ENCODE measurements at regions not wholly inside any gene's neighbourhood (a gene's known extent, or its start where the extent isn't known, plus 50 kb on each side); places are given as distances from the start of the nearest gene placed in this dataset.

DNA sequence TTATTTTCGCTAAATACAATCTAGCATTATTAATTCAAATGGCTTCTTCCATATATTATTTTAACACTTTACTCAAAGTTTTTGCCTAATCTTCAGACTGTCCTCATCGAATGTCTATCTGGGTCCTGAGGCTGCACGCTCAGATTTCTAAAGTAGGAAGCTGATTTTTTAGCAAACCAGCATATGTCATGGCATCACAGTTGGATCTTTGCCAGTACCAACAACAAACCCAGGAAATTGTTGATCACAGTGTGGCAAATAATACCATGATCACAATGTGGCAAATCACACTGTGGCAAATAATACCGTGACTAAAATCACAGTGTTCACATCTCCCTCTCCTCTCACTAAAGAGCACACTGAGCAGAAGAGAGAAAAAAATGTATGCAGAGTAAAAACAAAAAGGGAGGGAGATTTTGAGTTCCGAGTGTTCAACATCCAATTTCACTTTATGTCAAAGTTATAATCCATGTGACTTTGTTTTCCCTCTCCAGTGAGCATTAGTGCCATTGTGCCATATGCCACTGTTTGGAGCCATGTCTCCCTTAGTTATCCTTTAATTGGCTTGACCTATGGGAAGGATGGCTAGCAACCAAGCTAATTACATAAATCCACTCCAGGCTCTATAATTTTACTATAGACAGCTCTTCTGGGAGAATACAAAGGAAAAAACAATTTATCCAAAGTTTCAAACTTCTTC is 1059.6 kb downstream of the HACE1 start:
- TF ChIP-seq, protein P1, sequence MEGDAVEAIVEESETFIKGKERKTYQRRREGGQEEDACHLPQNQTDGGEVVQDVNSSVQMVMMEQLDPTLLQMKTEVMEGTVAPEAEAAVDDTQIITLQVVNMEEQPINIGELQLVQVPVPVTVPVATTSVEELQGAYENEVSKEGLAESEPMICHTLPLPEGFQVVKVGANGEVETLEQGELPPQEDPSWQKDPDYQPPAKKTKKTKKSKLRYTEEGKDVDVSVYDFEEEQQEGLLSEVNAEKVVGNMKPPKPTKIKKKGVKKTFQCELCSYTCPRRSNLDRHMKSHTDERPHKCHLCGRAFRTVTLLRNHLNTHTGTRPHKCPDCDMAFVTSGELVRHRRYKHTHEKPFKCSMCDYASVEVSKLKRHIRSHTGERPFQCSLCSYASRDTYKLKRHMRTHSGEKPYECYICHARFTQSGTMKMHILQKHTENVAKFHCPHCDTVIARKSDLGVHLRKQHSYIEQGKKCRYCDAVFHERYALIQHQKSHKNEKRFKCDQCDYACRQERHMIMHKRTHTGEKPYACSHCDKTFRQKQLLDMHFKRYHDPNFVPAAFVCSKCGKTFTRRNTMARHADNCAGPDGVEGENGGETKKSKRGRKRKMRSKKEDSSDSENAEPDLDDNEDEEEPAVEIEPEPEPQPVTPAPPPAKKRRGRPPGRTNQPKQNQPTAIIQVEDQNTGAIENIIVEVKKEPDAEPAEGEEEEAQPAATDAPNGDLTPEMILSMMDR (IDR thresholded peaks at IDR 0.05; ENCODE audit: low read depth, low read length): no peak

GRCh38 chr6:103798166-103798565 is 1061.6 kb downstream of the HACE1 start:
- H3K4me3 ChIP-seq (ENCODE audit: low read depth, low read length): no peak overlapping the region
- TF ChIP-seq, protein P1 (IDR thresholded peaks at IDR 0.05; ENCODE audit: low read depth, low read length): no peak

More for the DNA sequence above, 1059.6 kb downstream of the HACE1 start:
- no peak overlapping the region for H3K4me3 ChIP-seq (ENCODE audit: low read depth, low read length)

DNA sequence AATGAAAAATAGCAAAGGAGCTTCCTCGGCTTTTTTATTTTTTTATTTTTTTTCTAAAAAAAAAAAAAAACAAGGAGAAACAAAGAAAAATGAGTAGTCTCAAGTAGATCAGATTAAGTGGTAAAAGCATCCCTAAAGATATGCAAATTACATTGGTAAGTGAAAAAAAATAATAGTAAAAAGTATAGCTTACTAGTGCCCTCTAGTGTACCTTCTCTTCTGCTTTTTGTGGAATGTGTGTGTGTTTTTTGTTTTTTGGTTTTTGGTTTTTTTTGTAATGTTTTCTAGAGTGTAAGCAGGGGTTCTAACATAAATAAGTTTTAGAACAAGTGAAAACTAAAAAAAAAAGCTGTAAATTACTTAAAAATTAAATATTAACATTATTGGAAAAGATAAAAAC is 1062.0 kb downstream of the HACE1 start:
- TF ChIP-seq, protein P1 (IDR thresholded peaks at IDR 0.05; ENCODE audit: low read depth, low read length): no peak
- H3K4me3 ChIP-seq (ENCODE audit: low read depth, low read length): no peak overlapping the region

DNA sequence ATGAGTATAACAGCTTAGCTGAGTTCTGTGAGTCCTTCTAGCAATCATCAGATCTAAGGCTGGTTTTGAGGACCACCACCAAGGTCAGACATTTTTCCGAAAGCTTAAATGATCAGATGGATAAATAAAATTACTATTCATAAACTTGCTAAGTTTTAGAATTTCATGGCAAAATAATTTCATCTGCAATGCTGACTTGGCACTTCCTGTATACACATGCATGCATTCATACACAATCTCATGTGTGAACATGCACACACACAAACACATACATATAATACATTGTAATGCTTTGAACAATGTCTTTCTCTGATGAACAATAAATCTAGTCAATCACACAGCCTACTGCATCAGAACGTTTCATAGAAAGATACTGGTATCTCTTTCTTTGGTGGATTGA is 1068.3 kb downstream of the HACE1 start:
- TF ChIP-seq, protein P1 (IDR thresholded peaks at IDR 0.05; ENCODE audit: low read depth, low read length): no peak
- no peak overlapping the region for H3K4me3 ChIP-seq (ENCODE audit: low read depth, low read length)

- no peak overlapping the region for H3K4me3 ChIP-seq (ENCODE audit: low read depth, low read length)
- TF ChIP-seq, protein P1 (IDR thresholded peaks at IDR 0.05; ENCODE audit: low read depth, low read length): no peak
These were observed 1075.6 kb downstream of the HACE1 start for GRCh38 chr6:103784117-103784516.

DNA sequence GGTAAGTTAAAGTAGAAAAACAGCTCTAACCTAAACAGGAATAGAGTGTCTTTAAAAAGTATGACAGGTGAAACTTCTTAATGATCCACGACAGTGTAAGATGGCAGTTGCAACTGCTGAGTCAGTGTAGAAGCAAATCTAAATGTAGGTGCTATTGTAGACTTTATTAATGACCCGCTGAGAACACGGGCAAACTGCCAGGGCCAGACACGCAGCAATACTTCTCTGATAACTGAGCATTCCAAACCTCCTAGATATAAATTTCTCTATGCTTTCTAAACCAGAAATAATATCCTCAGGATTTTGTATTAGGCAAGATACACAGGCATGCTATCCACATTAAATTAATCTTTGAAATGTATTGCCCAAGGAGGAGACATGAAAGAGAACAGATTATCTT is 1076.4 kb downstream of the HACE1 start:
- H3K4me3 ChIP-seq (ENCODE audit: low read depth, low read length): no peak overlapping the region
- TF ChIP-seq, protein P1 (IDR thresholded peaks at IDR 0.05; ENCODE audit: low read depth, low read length): no peak

DNA sequence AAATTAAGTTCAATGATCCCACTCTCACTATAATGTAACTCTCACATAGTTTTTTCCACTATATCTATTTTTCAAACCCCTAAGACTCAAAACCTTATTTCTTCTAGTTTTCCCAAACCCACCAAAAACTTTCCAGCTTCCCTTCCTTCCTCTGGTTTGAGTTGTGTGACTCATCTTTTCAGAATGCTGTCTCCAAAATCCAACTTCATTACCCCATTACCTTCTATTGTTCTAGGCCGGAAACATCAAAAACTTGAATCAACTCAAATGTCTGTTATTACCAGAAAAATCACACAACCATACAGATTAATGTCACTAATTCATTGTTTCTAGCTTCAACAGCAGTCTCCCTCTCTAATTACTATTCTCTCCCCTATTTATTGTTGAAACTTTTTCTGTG is 1090.3 kb downstream of the HACE1 start:
- TF ChIP-seq, protein P1 (IDR thresholded peaks at IDR 0.05; ENCODE audit: low read depth, low read length): no peak
- no peak overlapping the region for H3K4me3 ChIP-seq (ENCODE audit: low read depth, low read length)
